HG03175 (cell line): ENCODE measurements at regions not wholly inside any gene's neighbourhood (a gene's known extent, or its start where the extent isn't known, plus 50 kb on each side); places are given as distances from the start of the nearest gene placed in this dataset.

Experiments used
- ATAC-seq: cut with Tn5 transposase; IDR thresholded peaks from one replicate; pipeline ENCODE4 v1.9.1; 2021; ENCODE audit warnings: mild to moderate bottlenecking, moderate library complexity; ENCODE audit not compliant: unreplicated experiment

DNA sequence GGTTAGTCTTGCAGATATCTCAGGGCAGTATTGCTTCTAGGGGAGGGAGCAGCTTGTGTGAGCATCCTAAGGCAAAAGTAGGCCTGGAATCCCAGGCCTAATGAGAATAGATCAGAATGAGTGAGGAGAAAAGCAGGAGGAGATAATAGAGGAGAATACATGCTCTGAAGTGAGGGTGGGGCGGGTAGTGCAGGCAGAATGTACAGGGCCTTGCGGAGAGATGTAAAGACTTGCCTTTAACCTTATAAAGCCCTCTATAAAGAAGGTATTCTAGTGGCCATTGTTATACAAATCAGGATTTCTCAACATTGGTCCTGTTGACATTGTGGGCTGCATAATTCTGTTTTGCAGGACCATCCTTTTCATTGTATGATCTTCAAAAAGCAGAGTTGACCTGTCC, 855.3 kb downstream of the PCDH7 start:
- ATAC-seq, result no peak

DNA sequence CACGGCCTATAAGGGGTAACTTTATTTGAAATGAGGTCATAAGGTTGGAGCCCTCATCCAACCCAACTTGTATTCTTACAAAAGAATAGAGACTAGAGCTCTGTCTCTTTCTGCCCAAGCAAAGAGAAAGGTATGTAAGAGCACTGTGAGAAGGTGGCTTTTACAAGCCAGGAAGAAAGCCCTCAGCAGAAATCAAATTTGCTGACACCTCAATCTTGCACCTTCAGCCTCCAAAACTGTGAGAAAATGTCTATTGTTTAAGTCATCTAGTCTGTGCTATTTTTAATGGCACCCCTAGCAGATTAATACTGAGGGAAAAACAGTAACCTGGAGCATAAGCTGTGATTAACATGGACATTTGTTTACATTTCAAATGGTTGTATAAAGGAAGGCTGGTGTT, 860.7 kb downstream of the PCDH7 start:
- ATAC-seq, result no peak

DNA sequence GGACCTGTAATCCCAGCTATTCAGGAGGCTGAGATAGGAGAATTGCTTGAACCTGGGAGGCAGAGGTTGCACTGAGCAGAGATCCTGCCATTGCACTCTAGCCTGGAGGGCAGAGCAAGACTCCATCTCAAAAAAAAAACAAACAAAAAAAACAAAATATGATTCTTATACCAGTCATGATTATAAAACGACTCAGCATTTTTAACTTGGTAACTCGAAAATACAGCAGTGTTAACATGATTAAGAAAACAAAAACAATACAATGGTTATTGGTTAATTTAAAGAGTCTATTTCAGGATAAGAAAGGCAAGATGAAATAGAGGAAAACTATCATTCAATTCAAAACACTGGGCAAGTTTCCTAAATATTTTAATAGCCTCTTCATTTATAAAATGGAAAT, 865.3 kb downstream of the PCDH7 start:
- ATAC-seq, result no peak

DNA sequence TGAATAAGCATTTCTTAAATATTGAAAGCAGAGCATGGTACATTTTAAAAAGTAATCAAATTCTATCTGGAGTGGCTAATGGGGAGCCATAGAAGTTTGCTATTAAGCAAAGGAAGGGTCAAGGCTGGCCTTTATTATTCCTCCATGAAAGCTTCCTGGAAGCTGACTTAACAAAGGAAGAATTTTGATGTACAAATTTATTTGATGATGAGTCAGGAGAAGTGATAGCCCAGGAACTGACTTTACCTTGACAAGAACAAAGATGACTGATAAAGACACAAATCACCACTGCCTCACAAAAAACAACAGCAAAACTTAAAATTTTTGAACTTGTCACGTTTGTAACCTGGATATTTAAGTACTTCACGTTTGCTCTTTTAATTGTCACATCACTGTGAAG, 872.1 kb downstream of the PCDH7 start:
- ATAC-seq, result no peak

DNA sequence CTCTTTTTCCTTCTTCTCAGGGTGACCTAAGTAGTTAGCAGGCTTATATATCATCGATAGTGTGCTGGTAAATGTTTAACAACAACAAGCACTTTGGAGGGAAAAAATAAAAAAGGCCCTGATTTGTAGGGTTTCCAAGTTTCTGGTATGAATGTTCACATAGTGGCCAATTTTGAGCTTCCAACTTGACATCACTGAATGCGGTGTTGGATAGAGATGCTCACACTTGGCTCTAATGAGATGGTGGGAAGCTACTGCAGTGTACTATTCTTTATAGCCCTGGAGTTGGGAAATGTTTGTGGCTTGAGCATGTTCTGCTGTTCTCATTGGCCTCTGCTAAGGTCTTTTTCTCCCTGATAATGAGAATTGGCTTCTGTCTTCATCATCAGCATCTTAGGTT, 875.3 kb downstream of the PCDH7 start:
- ATAC-seq, result no peak

DNA sequence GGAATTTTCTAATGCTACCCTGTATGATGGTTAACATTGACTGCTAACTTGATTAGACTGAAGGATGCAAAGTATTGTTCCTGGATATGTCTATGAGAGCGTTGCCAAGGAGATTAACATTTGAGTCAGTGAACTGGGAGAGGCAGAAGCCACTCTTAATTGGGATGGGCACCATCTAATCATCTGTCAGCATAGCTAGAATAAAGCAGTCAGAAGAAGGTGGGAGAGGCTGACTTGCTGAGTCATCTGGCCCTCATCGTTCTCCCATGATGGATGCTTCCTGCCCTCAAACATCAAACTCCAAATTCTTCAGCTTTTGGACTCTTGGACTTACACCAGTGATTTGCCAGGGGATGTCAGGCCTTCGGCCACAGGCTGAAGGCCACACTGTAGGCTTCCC, 878.5 kb downstream of the PCDH7 start:
- ATAC-seq, result no peak

DNA sequence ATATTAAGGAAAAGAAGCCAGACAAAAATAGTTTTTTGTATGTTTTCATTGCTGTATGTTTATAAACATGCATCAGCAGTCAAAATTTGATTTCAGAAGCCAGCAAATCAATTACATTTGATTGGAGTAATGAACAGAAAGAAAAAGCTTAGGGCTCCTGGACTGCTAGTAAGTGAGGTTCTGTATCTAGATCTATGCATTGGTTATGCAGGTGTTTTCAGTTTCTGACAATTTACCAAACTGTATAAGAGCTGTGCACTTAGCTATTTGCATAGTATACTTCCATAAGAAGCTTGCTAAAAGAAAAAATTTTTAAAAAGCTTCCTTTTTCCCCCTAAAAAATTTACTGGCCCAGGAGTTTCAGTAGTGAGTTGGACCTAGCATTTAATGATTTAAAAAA, 881.6 kb downstream of the PCDH7 start:
- no peak for ATAC-seq

DNA sequence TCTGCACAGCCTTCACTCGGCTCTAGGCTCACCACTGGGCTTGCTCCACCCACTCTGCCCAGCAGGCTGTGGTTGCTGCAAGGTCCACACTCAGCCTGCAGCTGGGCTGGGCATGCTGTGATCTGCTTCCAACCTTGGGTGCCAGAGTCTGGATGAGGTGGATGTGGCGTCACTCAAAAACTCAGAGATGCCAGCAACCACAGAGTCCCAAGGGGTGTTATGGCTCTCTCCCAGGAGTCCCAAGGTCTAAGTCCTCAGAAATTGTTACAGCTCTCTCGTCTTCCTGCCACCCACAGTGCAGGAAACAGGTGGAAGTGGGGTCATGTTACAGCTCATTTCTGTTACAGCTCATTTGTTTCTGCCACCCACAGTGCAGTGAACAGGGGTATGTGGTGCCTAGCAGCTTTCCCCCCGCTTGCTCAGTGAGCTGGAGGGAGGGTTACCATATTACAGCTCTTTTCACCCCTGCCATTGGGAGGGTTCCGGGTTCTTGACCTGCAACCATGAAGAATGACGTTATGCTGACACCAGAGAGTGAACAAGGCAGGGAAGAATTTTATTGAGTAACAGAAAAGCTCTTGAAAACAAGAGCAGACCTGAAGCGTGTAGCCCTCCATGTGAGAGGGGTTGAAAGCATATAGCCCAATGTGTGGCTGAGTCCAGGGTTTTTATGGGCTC, 893.9 kb downstream of the PCDH7 start:
- no peak for ATAC-seq

DNA sequence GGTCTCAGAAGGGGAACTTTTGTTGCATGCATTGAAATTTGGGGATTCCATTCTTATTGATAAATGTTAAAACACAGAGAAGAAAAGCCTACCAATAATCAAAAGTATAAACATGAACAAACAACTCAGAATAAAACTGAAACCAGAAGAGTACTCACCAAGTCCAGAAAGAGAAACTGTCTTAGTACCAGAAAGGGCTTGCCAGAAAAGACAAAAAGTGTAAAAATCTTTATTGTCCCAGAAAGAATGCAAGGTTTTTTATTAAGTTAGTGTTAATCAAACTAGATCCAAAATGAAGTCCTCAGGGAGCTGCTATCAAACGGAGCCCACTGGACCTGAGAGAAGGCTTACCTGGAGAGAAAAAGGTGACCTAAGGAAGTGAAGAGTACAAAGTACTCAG, 897.5 kb downstream of the PCDH7 start:
- ATAC-seq, result no peak

DNA sequence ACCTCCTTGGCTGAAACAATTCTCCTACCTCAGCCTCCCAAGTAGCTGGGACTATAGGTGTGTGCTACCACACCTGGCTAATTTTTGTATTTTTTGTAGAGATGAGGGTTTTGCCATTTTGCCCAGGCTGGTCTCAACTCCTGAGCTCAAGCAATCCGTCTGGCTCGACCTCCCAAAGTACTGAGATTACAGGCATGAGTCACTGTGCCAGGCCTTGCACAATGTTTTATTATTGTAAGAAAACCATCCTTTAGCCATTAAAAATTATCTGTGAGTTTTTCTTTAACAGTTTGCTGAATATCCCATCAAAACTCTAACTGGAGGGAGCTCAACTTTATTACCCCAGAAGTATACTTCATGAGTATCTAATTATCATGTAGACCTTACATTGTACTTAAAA, 900.3 kb downstream of the PCDH7 start:
- no peak for ATAC-seq

DNA sequence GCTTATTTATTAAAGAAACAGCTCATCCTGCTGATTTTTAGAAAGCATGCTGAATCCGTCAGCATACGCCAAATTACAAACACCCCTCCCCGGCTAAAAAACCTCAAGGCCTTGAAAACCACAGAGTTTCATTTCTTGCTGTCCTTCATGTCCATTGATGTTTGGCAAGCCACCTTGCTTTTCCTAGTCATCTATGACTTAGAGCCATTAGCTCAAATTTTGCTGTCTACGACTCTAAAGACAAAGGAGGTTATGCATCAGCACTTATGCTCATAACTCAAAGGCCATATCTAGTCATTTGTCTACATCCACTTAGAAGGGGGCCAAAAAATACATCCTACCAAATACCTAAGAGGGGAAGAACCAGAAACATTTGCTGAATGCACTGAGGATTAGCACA, 925.1 kb downstream of the PCDH7 start:
- ATAC-seq, result no peak

DNA sequence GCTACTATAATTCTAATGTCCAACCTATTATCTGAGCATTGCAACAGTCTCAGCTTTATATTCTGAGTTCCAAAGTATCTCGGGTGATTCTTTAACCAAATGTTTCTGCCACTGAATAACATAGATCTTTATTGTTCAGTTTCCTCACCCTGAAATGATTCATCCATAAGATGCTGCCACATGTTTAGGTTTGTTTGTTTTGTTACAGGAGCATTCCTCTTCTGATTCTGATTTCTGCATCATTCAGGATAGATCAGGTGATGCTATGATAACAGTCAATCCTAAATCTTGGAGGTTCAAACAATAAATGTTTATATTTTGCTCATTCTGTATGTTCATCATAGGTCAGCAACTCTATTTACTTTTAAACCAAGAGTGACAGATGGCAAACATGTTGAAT, 927.6 kb downstream of the PCDH7 start:
- no peak for ATAC-seq

DNA sequence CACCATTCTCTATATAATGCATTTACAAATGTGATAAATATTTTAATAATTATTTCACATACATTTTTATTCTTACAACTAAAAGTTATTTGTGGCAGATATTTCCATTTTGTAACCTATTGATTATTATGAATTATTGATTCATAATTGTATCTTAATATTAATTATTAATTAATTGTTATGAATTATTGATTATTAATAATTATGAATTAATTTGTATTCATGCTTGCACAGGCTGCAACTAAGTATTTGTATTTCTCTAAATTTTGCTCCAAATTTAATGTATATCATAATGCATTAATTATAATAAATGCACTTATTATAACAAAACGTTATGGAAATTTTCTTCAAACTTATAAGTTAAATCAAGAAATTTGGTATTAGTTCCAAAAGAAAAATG, 929.7 kb downstream of the PCDH7 start:
- ATAC-seq, result no peak

DNA sequence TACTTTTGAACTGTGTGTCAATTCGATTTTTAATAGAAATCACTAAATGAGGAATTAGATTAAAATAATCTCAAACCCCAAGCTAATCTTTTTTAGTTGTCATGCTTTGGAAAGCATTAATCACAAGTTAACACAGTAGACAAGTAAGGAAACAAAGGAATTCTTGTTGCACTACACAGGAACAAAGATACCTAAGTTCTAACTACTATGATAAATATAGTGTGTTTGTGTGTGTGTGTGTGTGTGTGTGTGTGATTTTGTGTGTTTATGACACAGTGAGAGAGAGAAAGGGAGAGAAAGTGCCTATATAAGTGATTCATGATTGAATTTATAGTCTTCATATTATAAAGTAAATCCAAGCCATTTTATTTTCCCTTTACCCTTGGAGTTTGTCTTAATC, 931.4 kb downstream of the PCDH7 start:
- ATAC-seq, result no peak

DNA sequence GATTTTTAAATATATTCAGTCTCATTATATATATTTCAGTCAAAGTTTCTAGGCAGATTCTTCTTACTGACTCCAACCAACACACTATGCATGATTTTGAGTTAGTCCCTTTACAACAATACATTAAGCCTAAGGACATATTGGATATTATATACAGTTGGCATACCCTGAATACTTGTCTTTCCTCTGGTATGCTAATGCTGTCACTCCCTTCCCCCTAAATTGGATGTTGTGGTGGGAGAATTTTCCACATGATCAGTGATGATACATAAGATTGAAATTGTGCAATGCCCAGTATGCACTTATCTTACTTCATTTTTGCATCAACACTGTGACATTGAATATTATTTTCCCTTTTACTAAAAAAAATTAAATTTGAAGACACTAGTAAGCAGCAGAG, 935.2 kb downstream of the PCDH7 start:
- no peak for ATAC-seq

DNA sequence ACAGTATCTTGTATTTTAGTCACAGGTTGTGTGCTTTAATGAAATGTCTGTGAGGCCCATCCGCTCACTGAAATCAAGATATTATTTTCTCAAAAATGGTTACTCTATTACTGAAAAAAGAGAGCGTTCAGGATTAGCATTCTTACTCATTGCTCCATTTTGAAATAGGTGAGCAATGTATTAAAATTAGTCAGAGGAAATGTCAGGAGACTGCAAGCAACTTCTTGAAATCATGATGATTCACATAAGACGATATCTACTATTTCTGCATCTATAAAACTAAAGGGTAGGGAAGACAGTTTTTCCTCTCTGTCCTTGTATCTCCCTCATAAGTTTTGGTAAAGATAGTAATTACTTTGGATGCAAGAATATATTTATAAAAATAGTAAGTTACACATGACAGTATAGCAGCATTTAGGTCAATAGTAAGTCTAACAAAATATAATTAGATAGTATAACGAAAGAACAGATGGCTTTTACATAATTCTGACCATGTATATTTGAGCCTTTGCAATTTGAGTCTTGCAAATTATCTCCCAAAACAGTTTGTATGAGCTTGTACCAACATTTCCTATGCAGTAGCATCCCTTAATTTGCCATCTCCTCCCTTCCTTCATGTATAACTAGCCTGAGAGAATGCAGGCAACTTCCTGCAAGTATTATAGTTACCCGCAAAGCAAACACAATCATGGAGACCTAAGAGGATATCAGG, 937.8 kb downstream of the PCDH7 start:
- ATAC-seq, result no peak

DNA sequence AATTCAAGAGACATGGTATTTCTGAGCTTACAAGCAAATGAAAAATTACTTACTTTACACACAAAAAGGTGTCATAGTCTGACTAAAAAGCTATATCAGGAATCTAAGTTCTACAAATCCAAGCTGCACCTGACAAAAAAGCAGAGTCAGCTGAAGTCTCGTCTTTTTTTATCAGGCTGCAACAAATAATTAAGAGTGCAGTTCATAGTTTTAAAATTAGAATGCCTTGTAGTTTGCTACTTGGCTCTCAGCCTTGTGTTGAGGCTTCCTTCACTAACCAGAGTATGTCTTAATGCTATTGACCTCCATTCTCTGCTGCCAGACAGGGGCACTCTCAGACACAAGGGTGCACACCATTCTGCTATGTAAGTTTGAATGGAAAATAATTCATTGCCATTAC, 940.7 kb downstream of the PCDH7 start:
- no peak for ATAC-seq

DNA sequence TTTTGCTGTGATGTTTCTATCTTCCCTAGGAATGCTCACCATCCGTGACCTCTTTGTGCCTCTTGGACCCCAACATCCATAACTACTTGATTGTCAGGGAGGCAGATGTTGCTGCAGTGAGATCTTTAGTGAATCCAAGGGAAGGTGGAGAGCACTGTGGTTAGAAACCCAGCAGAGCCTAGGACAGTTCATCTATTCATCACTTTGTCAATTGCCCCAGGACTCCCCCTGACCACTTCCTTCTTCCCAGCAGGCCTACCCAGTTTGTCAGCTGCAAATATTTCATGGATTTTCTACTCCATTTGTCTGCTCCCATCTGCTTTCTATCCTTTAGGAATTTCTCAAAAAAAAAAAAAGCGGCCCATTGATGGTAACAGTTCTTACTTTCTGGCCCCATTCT, 942.8 kb downstream of the PCDH7 start:
- ATAC-seq, result no peak

DNA sequence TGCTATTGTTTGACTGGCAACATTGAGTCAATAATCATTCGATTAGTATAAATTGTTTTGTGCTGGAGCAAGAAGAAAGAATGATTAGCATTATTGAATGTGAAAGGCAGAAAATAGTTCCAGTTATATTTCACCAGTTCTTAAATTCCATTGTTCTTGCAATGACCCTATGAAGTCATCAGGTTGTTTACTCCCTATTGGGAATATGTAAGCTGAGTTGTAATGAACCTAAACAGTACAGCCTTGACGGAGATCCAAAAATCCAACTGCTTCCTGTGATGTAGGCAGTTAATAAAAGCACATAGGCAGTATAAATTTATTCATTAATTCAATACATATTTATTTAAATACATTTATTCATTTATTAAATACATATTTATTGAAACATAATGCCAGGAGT, 947.5 kb downstream of the PCDH7 start:
- ATAC-seq, result no peak

DNA sequence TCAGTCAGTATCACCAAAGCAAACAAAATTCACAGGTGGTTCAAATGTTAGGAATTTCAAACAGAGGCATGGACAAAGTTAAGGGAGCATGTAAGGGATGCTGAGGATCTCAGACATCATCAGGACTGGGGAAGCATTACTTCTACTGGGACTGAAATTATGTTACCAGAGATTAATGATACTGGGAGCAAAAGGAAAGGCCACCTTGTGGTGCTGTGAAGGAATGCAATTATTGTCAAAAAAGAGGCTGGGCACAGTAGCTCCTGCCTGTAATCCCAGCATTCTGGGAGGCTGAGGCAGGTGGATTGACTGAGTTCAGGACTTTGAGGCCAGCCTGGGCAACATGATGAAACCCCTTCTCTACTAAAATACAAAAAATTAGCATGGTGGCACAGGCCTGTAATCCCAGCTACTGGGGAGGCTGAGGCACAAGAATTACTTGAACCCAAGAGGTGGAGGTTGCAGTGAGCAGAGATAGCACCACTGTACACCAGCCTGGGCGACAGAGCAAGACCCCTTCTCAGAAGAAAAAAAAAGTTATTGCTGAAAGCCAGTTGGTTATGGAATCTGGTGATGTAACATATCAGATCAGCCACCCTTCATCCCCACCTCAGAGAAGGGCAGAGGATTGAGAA, 954.3 kb downstream of the PCDH7 start:
- no peak for ATAC-seq

DNA sequence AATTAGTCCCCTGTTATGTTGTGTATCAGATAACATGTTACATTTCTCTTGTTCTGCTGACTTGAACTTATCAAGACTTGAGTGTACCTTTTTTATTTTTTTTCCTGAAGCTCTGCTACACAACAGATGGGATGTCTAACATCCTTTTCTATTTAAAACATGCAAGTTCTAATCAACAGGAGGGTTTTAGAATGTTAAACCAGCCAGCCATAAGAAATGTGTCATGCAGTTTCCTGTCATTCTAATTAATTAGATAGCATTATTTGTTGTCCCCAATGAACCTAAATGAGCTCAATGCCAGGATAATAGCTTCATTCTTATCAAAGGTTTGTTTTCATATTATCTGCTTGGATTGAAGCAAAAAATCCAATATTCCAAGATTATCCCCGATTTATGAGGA, 958.2 kb downstream of the PCDH7 start:
- ATAC-seq, result no peak

DNA sequence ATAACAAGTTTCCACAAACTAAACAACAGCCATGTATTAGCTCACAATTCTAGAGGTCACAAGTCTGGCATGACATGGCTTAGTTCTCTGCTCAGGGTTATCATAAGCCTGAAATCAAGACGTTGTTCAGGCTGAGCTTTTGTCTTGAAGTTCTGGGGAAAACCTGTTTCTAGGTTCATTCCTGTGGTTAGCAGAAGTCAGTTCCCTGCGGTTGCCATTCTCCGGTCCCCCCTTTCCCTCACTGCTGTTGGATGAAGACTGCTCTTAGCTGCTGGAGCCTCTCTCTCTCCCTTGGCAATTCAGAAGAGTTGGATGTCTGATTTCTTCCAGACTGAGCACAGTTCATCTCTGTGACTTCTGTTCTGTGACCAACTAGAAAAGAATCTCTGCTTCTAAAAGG, 962.6 kb downstream of the PCDH7 start:
- ATAC-seq, result no peak
